ENCODE measurements at regions not wholly inside any gene's neighbourhood (a gene's known extent, or its start where the extent isn't known, plus 50 kb on each side); places are given as distances from the start of the nearest gene placed in this dataset.

GRCh38 chr4:12207396-12207795, 778.7 kb upstream of the HS3ST1 start:
- TF ChIP-seq CTCF (IDR thresholded peaks at IDR 0.05) = no peak
- H3K27me3 ChIP-seq = no peaks in the 10 kb centered on the region
- H3K27ac ChIP-seq = no peak overlapping the region
- no peaks in the 10 kb centered on the region for H3K36me3 ChIP-seq
- H3K9me3 ChIP-seq = no peaks in the 10 kb centered on the region
- no peak for ATAC-seq
- intact Hi-C loops (cut with DNase I) = no loop called here
- H3K4me3 ChIP-seq = no peak overlapping the region
- H3K4me1 ChIP-seq = no peaks in the 10 kb centered on the region
- DNase-seq = no peak

GRCh38 chr4:12206091-12206490, 777.4 kb upstream of the HS3ST1 start:
- Histone ChIP-seq H3K4me3 (no peak overlapping the region), H3K36me3 (no peaks in the 10 kb centered on the region), H3K27me3 (no peaks in the 10 kb centered on the region), H3K4me1 (no peaks in the 10 kb centered on the region), H3K9me3 (no peaks in the 10 kb centered on the region), H3K27ac (no peak overlapping the region)
- no peak for ATAC-seq
- no peak for DNase-seq
- TF ChIP-seq CTCF (IDR thresholded peaks at IDR 0.05) = no peak
- intact Hi-C loops (cut with DNase I) = no loop called here

- no peaks in the 10 kb centered on the region for H3K27me3 ChIP-seq
- DNase-seq = no peak
- no peak for ATAC-seq
- no peak overlapping the region for H3K27ac ChIP-seq
- H3K9me3 ChIP-seq = no peaks in the 10 kb centered on the region
- intact Hi-C loops (cut with DNase I) = no loop called here
- H3K4me3 ChIP-seq = no peak overlapping the region
- H3K36me3 ChIP-seq = no peaks in the 10 kb centered on the region
- no peaks in the 10 kb centered on the region for H3K4me1 ChIP-seq
- no peak for TF ChIP-seq CTCF (IDR thresholded peaks at IDR 0.05)
Observed at GRCh38 chr4:12203945-12204344, 775.3 kb upstream of the HS3ST1 start.

- no peaks in the 10 kb centered on the region for H3K4me1 ChIP-seq
- intact Hi-C loops (cut with DNase I) = no loop called here
- no peaks in the 10 kb centered on the region for H3K27me3 ChIP-seq
- H3K9me3 ChIP-seq = no peaks in the 10 kb centered on the region
- ATAC-seq (no peak), DNase-seq (no peak)
- no peak overlapping the region for H3K27ac ChIP-seq
- no peaks in the 10 kb centered on the region for H3K36me3 ChIP-seq
- H3K4me3 ChIP-seq = no peak overlapping the region
- no peak for TF ChIP-seq CTCF (IDR thresholded peaks at IDR 0.05)
Observed at GRCh38 chr4:12200226-12200625, 771.5 kb upstream of the HS3ST1 start.

- TF ChIP-seq CTCF (IDR thresholded peaks at IDR 0.05) = no peak
- intact Hi-C loops (cut with DNase I) = no loop called here
- ATAC-seq = no peak
- Histone ChIP-seq H3K4me1 (no peaks in the 10 kb centered on the region), H3K9me3 (no peaks in the 10 kb centered on the region), H3K27me3 (no peaks in the 10 kb centered on the region), H3K36me3 (no peaks in the 10 kb centered on the region), H3K27ac (no peak overlapping the region), H3K4me3 (no peak overlapping the region)
- no peak for DNase-seq
Observed at GRCh38 chr4:12186526-12186925, 757.8 kb upstream of the HS3ST1 start.

All from upper lobe of right lung (tissue), 1 donor.